Transverse colon (tissue), 4 donors: ENCODE measurements at regions not wholly inside any gene's neighbourhood (a gene's known extent, or its start where the extent isn't known, plus 50 kb on each side); places are given as distances from the start of the nearest gene placed in this dataset.
A peak's percentile ranks its signal among the peaks of the same experiment; 100 is the strongest.
"Not testable (repeated sequence)": the region's sequence is repeated elsewhere in the genome, so short reads cannot be mapped to it uniquely, and the experiment has no call there.

ENCODE experiments used
- DNase-seq: peaks from one replicate; pipeline ENCODE4 v3.0.0-alpha.2; 2019
- H3K27ac ChIP-seq, 4 donors: fragments of 200-600 bp; sonication (generic); 2 replicates each; pipeline ENCODE4 v1.5.1; 2016 to 2018; ENCODE audit warnings: inconsistent platforms in 4 of 4
- H3K27me3 ChIP-seq: fragments of 200-600 bp; sonication (generic); 2 replicates; pipeline ENCODE4 v1.5.1; 2017; ENCODE audit warnings: inconsistent platforms
- H3K36me3 ChIP-seq, 4 donors: fragments of 200-600 bp; sonication (generic); 2 replicates each; pipeline ENCODE4 v1.5.1; 2017 to 2019; ENCODE audit warnings: inconsistent platforms in 4 of 4
- H3K4me1 ChIP-seq, 4 donors: fragments of 200-600 bp; sonication (generic); 2 replicates each; pipeline ENCODE4 v1.5.1; 2017 to 2020; ENCODE audit warnings: inconsistent platforms in 4 of 4
- H3K4me3 ChIP-seq, 4 donors: fragments of 200-600 bp; sonication (generic); 1 replicate in 1 of 4; 2 replicates in 3 of 4; pipeline versions ENCODE4 v1.5.1 to v1.6.1; 2017 to 2019; ENCODE audit warnings: inconsistent platforms in 4 of 4
- H3K9me3 ChIP-seq, 2 donors: fragments of 200-600 bp; sonication (generic); 2 replicates each; pipeline ENCODE4 v1.5.1; 2017 to 2019; ENCODE audit warnings: inconsistent platforms in 2 of 2
- CTCF ChIP-seq, 5 experiments: fragments of 200-600 bp in 3 of 5; fragments of 450-650 bp in 2 of 5; sonication (generic) in 3 of 5; IDR thresholded peaks; 1 replicate in 2 of 5; 2 replicates in 3 of 5; pipeline ENCODE4 v1.5.1; 2016 to 2017; ENCODE audit warnings: antibody characterized with exemption in 5 of 5, inconsistent platforms in 3 of 5, mild to moderate bottlenecking in 2 of 5, moderate library complexity in 1 of 5
- EP300 ChIP-seq: sonication (generic); formaldehyde crosslinking; IDR thresholded peaks from one replicate; pipeline ENCODE4 v1.6.1; 2017; ENCODE audit warnings: antibody characterized with exemption, low read depth
- POLR2A ChIP-seq: fragments of 450-650 bp; IDR thresholded peaks from one replicate; pipeline ENCODE4 v1.6.1; 2016; ENCODE audit warnings: antibody characterized with exemption, mild to moderate bottlenecking, moderate library complexity
- POLR2AphosphoS5 ChIP-seq, 3 donors: sonication (generic); formaldehyde crosslinking; IDR thresholded peaks; one replicate each; pipeline ENCODE4 v1.6.1; 2016; ENCODE audit warnings: antibody characterized with exemption in 3 of 3
- WGBS, 2 donors: methylation state at CpG; one replicate each; pipeline ENCODE4 v1.1.5; 2018; ENCODE audit warnings: low coverage in 1 of 2; 5-methylcytosine and 5-hydroxymethylcytosine counted together
- in situ Hi-C, 4 donors: fragments of 200-750 bp; cut with MboI; loops; one replicate each; pipeline versions ENCODE4 v1.15.0 to v1.15.1; 2017; ENCODE audit warnings: low sequenced_read_pairs in 3 of 4, low pct_ligation_motif_present in 1 of 4, low pct_unique_long_range_greater_than_20kb in 1 of 4
- intact Hi-C: fragments of 100-400 bp; cut with DNase I; formaldehyde crosslinking; loops from one replicate; pipeline ENCODE4 v1.15.1; 2023; ENCODE audit warnings: low total_unique reads

- Histone ChIP-seq H3K27ac (no peak overlapping the region), H3K36me3 (no peaks in the 10 kb centered on the region), H3K4me1 (no peaks in the 10 kb centered on the region), H3K9me3 (no peaks in the 10 kb centered on the region), H3K4me3 (no peak overlapping the region), H3K27me3 (no peaks in the 10 kb centered on the region)
- 69 to 88% methylated on average over 2 to 13 of the region's 13 CpGs for WGBS, 2 donors
- TF ChIP-seq EP300 = no peak
- TF ChIP-seq POLR2AphosphoS5 (IDR thresholded peaks at IDR 0.05) = no peak
- TF ChIP-seq POLR2A = no peak
- no peak for TF ChIP-seq CTCF (IDR thresholded peaks at IDR 0.05)
- in situ Hi-C loops (no loop called here), intact Hi-C loops (no loop called here)
- DNase-seq = no peak
Measured at GRCh38 chr4:128538111-128538882, 250.7 kb upstream of the PGRMC2 start.

- 83 to 100% methylated on average over 1 of the region's 1 CpG for whole genome bisulfite sequencing, 2 donors
- intact Hi-C loops (no loop called here), in situ Hi-C loops (no loop called here)
- Histone ChIP-seq H3K27ac (no peak overlapping the region), H3K9me3 (no peaks in the 10 kb centered on the region), H3K27me3 (no peaks in the 10 kb centered on the region), H3K4me3 (no peak overlapping the region), H3K36me3 (no peaks in the 10 kb centered on the region), H3K4me1 (no peaks in the 10 kb centered on the region)
- TF ChIP-seq POLR2AphosphoS5 (IDR thresholded peaks at IDR 0.05) (no peak), EP300 (no peak), CTCF (IDR thresholded peaks at IDR 0.05) (no peak), POLR2A (no peak)
- DNase-seq = no peak
Measured at GRCh38 chr4:128536746-128537145, 249.1 kb upstream of the PGRMC2 start.

- H3K4me3 ChIP-seq, H3K4me1 ChIP-seq, intact Hi-C loops, DNase-seq, H3K36me3 ChIP-seq, H3K27me3 ChIP-seq, in situ Hi-C loops, H3K9me3 ChIP-seq, H3K27ac ChIP-seq: not testable (repeated sequence)
- WGBS, 2 donors = 70% methylated on average over 4 of the region's 4 CpGs; no CpG with 5 or more reads in 1 of the 2 donors
Measured at GRCh38 chr4:128535510-128535909, 247.9 kb upstream of the PGRMC2 start.

- intact Hi-C loops = no loop called here
- Histone ChIP-seq H3K36me3 (no peaks in the 10 kb centered on the region), H3K27ac (peak overlapping the region in 3 of 4 donors; percentile 11 to 50 (median 49)), H3K9me3 (no peaks in the 10 kb centered on the region), H3K4me3 (no peak overlapping the region), H3K27me3 (no peaks in the 10 kb centered on the region), H3K4me1 (peaks cover 0 to 36% (median 15%) of the 10 kb centered on the region in 4 donors)
- WGBS, 2 donors = 74 to 75% methylated on average over 2 to 4 of the region's 4 CpGs
- in situ Hi-C loops = no loop called here
- TF ChIP-seq POLR2A (no peak), EP300 (peak; percentile 38), POLR2AphosphoS5 (IDR thresholded peaks at IDR 0.05) (peak; percentile 13 to 62 (median 60))
- DNase-seq = no peak
Measured at GRCh38 chr4:128528793-128529553, 241.4 kb upstream of the PGRMC2 start.

GRCh38 chr4:128527946-128528576 is 240.4 kb upstream of the PGRMC2 start:
- TF ChIP-seq POLR2AphosphoS5 (IDR thresholded peaks at IDR 0.05) = no peak
- no peak for TF ChIP-seq EP300
- no peak for TF ChIP-seq CTCF (IDR thresholded peaks at IDR 0.05)
- TF ChIP-seq POLR2A = no peak
- Histone ChIP-seq H3K9me3 (no peaks in the 10 kb centered on the region), H3K27ac (peak overlapping the region in 2 of 4 donors; percentile 49 to 50), H3K4me3 (no peak overlapping the region), H3K27me3 (no peaks in the 10 kb centered on the region), H3K36me3 (no peaks in the 10 kb centered on the region), H3K4me1 (peaks cover 0 to 36% (median 15%) of the 10 kb centered on the region in 4 donors)
- in situ Hi-C loops = no loop called here
- intact Hi-C loops = no loop called here
- WGBS, 2 donors = 51 to 53% methylated on average over 4 of the region's 4 CpGs
- DNase-seq = no peak
